Body of pancreas (tissue), 4 donors: ENCODE measurements at regions not wholly inside any gene's neighbourhood (a gene's known extent, or its start where the extent isn't known, plus 50 kb on each side); places are given as distances from the start of the nearest gene placed in this dataset.

Experiments used
- CTCF ChIP-seq, 7 experiments: fragments of 450-650 bp in 4 of 7; fragments of 200-600 bp in 3 of 7; sonication (generic) in 3 of 7; IDR thresholded peaks; one replicate each; pipeline ENCODE4 v1.5.1; 2016 to 2019; ENCODE audit warnings: antibody characterized with exemption in 7 of 7
- POLR2A ChIP-seq, 3 donors: fragments of 450-650 bp; IDR thresholded peaks; one replicate each; pipeline ENCODE4 v1.6.1; 2016; ENCODE audit warnings: antibody characterized with exemption in 3 of 3, mild to moderate bottlenecking in 2 of 3

GRCh38 chr4:64001229-64001898 lies 407.9 kb downstream of the TECRL start:
- no peak for TF ChIP-seq CTCF (IDR thresholded peaks at IDR 0.05)
- no peak for TF ChIP-seq POLR2A (IDR thresholded peaks at IDR 0.05)
